ENCODE measurements at regions not wholly inside any gene's neighbourhood (a gene's known extent, or its start where the extent isn't known, plus 50 kb on each side); places are given as distances from the start of the nearest gene placed in this dataset.
"Not testable (repeated sequence)": the region's sequence is repeated elsewhere in the genome, so short reads cannot be mapped to it uniquely, and the experiment has no call there.

- DNase-seq: no peak
- no peak overlapping the region for H3K4me3 Mint-ChIP-seq
Measured at GRCh38 chr6:139472351-139473015, 98.0 kb upstream of the CITED2 start.

GRCh38 chr6:139470997-139471396, 96.5 kb upstream of the CITED2 start:
- H3K27me3 Mint-ChIP-seq: no peaks in the 10 kb centered on the region
- ATAC-seq (replicated peaks): no peak
- DNase-seq: no peak
- no peak overlapping the region for H3K4me3 Mint-ChIP-seq
- no peaks in the 10 kb centered on the region for H3K36me3 Mint-ChIP-seq
- H3K9me3 Mint-ChIP-seq: no peaks in the 10 kb centered on the region
- H3K27ac Mint-ChIP-seq: no peak overlapping the region
- H3K4me1 Mint-ChIP-seq: peaks cover 0 to 6% of the 10 kb centered on the region in 2 donors

More at GRCh38 chr6:139472351-139473015, 98.0 kb upstream of the CITED2 start:
- ATAC-seq (replicated peaks): no peak
- H3K36me3 Mint-ChIP-seq: no peaks in the 10 kb centered on the region
- H3K27me3 Mint-ChIP-seq: no peaks in the 10 kb centered on the region
- no peaks in the 10 kb centered on the region for H3K9me3 Mint-ChIP-seq
- no peak overlapping the region for H3K27ac Mint-ChIP-seq
- peaks cover 0 to 6% of the 10 kb centered on the region in 2 donors for H3K4me1 Mint-ChIP-seq

GRCh38 chr6:139468178-139468819, 93.9 kb upstream of the CITED2 start:
- peaks cover 0 to 2% of the 10 kb centered on the region in 2 donors for H3K36me3 Mint-ChIP-seq
- no peak overlapping the region for H3K4me3 Mint-ChIP-seq
- DNase-seq (no peak), ATAC-seq (replicated peaks) (no peak)
- no peaks in the 10 kb centered on the region for H3K9me3 Mint-ChIP-seq
- H3K27ac Mint-ChIP-seq: no peak overlapping the region
- no peaks in the 10 kb centered on the region for H3K27me3 Mint-ChIP-seq
- H3K4me1 Mint-ChIP-seq: no peaks in the 10 kb centered on the region

GRCh38 chr6:139457476-139457875, 83.0 kb upstream of the CITED2 start:
- H3K9me3 Mint-ChIP-seq: no peaks in the 10 kb centered on the region
- DNase-seq (no peak), ATAC-seq (replicated peaks) (no peak)
- H3K27me3 Mint-ChIP-seq: no peaks in the 10 kb centered on the region
- no peaks in the 10 kb centered on the region for H3K4me1 Mint-ChIP-seq
- no peak overlapping the region for H3K4me3 Mint-ChIP-seq
- H3K27ac Mint-ChIP-seq: no peak overlapping the region
- no peaks in the 10 kb centered on the region for H3K36me3 Mint-ChIP-seq

- Mint-ChIP-seq H3K4me3 (no peak overlapping the region), H3K27me3 (no peaks in the 10 kb centered on the region), H3K27ac (no peak overlapping the region), H3K36me3 (no peaks in the 10 kb centered on the region), H3K4me1 (peaks cover 7 to 23% of the 10 kb centered on the region in 2 donors), H3K9me3 (no peaks in the 10 kb centered on the region)
- DNase-seq (no peak), ATAC-seq (replicated peaks) (no peak)
Measured at GRCh38 chr6:139452148-139452876, 77.9 kb upstream of the CITED2 start.

DNA sequence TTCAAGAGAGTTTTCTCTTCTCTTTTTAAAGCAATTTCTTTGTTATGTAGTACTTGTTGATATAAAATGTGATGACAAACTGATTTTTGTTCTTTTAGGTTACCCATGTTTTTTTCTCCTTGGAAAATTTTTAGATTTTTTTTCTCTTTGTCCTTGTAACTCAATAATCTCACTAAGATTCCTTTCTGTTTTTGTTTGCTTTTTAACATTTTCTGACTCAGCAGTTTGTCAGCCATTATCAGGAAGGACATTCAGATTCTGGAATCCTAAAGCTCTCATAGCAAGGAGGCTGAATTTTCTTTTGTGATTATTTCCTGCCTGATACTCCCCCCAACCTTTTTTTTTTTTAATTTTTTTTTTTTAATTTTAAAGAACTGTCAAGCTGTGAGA, 75.2 kb upstream of the CITED2 start:
- Mint-ChIP-seq H3K36me3 (no peaks in the 10 kb centered on the region), H3K27ac (no peak overlapping the region), H3K4me1 (peaks cover 11 to 29% of the 10 kb centered on the region in 2 donors), H3K27me3 (no peaks in the 10 kb centered on the region), H3K4me3 (no peak overlapping the region), H3K9me3 (no peaks in the 10 kb centered on the region)
- ATAC-seq (replicated peaks) (no peak), DNase-seq (no peak)

GRCh38 chr6:139448998-139449610, 74.7 kb upstream of the CITED2 start:
- ATAC-seq (replicated peaks) (no peak), DNase-seq (no peak)
- H3K9me3 Mint-ChIP-seq: no peaks in the 10 kb centered on the region
- no peak overlapping the region for H3K4me3 Mint-ChIP-seq
- H3K36me3 Mint-ChIP-seq: no peaks in the 10 kb centered on the region
- no peak overlapping the region for H3K27ac Mint-ChIP-seq
- H3K4me1 Mint-ChIP-seq: peaks cover 11 to 29% of the 10 kb centered on the region in 2 donors
- H3K27me3 Mint-ChIP-seq: no peaks in the 10 kb centered on the region

DNA sequence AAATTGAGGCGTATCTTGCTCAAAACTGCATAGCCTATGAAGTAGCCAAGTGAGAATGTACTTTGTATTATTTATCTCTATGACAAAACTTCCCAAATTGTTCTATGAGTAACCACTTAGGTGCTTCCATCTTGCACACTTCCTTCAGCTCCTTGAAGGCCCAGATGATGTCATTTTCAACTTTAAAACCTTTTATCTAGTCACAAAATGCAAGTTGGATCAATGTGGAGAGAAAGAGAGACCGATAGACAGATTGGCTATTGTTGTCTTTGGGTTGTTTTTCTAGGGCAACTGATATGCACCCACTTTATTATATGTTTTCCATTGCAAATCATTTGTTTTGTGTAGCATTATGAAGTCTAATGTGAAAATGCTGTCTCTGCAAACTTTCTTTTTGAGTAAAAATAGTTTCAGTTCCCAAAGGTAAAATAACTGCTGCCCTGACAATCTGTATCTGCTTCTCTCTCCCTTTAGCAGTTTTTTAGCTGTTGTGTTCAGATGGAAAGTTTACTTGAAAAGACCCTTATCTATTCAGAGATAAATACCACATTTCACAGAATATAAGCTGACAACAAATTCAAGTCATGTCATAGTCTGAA, 73.7 kb upstream of the CITED2 start:
- peaks cover 11 to 29% of the 10 kb centered on the region in 2 donors for H3K4me1 Mint-ChIP-seq
- no peaks in the 10 kb centered on the region for H3K9me3 Mint-ChIP-seq
- no peak for DNase-seq
- peak; percentile 89 to 91 for ATAC-seq (replicated peaks)
- no peaks in the 10 kb centered on the region for H3K27me3 Mint-ChIP-seq
- no peak overlapping the region for H3K4me3 Mint-ChIP-seq
- no peak overlapping the region for H3K27ac Mint-ChIP-seq
- H3K36me3 Mint-ChIP-seq: no peaks in the 10 kb centered on the region

DNA sequence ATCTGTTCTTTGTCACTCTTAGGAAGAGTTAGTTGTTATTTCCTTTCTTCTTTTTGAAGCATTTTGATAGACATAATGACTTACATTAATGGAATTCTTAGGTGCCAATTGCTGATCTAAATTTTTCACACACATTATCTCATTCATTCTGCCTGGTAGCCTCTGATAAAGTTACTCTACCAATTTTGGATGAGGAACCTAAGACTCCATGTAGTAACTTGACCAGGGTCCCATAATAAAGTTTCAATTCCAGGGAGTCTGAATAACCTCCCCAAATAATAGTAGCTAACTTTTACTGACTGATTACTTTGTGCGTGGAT, 73.2 kb upstream of the CITED2 start:
- no peak for DNase-seq
- no peak for ATAC-seq (replicated peaks)
- H3K9me3 Mint-ChIP-seq: no peaks in the 10 kb centered on the region
- H3K4me1 Mint-ChIP-seq: peaks cover 11 to 29% of the 10 kb centered on the region in 2 donors
- H3K27me3 Mint-ChIP-seq: no peaks in the 10 kb centered on the region
- no peaks in the 10 kb centered on the region for H3K36me3 Mint-ChIP-seq
- H3K27ac Mint-ChIP-seq: no peak overlapping the region
- no peak overlapping the region for H3K4me3 Mint-ChIP-seq

GRCh38 chr6:139446768-139447655, 72.6 kb upstream of the CITED2 start:
- no peak overlapping the region for H3K27ac Mint-ChIP-seq
- H3K36me3 Mint-ChIP-seq: no peaks in the 10 kb centered on the region
- H3K4me3 Mint-ChIP-seq: no peak overlapping the region
- H3K9me3 Mint-ChIP-seq: no peaks in the 10 kb centered on the region
- peaks cover 14 to 34% of the 10 kb centered on the region in 2 donors for H3K4me1 Mint-ChIP-seq
- DNase-seq (no peak), ATAC-seq (replicated peaks) (no peak)
- no peaks in the 10 kb centered on the region for H3K27me3 Mint-ChIP-seq

DNA sequence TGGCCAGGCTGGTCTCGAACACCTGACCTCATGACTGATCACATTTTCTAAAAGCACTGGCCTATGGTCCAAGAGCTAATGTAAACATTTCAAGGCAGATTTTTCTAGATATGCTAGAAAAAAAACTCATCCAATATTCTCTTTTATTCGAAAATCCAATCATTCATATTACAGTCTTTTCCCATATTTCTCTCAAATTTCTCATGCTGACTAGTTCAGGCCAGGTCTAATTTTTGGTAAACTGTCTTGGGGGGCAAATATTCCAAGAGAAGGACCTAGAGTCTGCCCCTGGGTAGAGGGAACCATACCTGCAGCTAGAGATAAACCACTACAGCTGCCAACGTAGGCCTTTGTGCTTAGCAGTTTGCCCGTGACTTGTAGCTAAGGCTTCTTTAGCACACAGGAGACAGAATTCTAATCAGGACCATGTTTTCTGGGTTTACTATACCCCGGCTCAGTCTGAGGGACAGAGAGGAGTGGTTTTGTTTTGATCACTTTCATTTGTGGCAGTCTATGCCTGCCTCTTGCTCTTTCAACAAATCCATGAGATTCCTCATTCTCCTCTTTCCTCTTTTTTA, 71.8 kb upstream of the CITED2 start:
- Mint-ChIP-seq H3K36me3 (no peaks in the 10 kb centered on the region), H3K9me3 (no peaks in the 10 kb centered on the region), H3K27me3 (no peaks in the 10 kb centered on the region), H3K4me1 (peaks cover 14 to 35% of the 10 kb centered on the region in 2 donors), H3K4me3 (no peak overlapping the region), H3K27ac (no peak overlapping the region)
- DNase-seq: no peak
- ATAC-seq (replicated peaks): no peak

GRCh38 chr6:139444273-139444787, 69.9 kb upstream of the CITED2 start:
- ATAC-seq (replicated peaks); H3K4me3 Mint-ChIP-seq; H3K9me3 Mint-ChIP-seq; H3K36me3 Mint-ChIP-seq; H3K27me3 Mint-ChIP-seq; DNase-seq; H3K27ac Mint-ChIP-seq: not testable (repeated sequence)
- peaks cover 14 to 33% of the 10 kb centered on the region in 2 donors for H3K4me1 Mint-ChIP-seq

All from stimulated activated naive B cell treated with anti-CD40 and anti-IgM and Interleukin-4, amounts not matched to agents 10 μg/mL and 1 μg/mL and 100 μg/mL, for 72 hours (primary cell).